GM12864 (cell line): ENCODE measurements at regions not wholly inside any gene's neighbourhood (a gene's known extent, or its start where the extent isn't known, plus 50 kb on each side); places are given as distances from the start of the nearest gene placed in this dataset.

Source experiments
- DNase-seq: peaks from one replicate; pipeline ENCODE4 v3.0.0-alpha.2; 2011; ENCODE audit warnings: low read depth
- H3K4me3 ChIP-seq: 2 replicates; pipeline ENCODE4 v1.5.1; 2011; ENCODE audit warnings: mild to moderate bottlenecking, low read depth, low read length, control low read depth
- TF ChIP-seq, protein P1 (sequence below): IDR thresholded peaks from 2 replicates; pipeline ENCODE4 v1.5.1; 2011; ENCODE audit warnings: low read depth, mild to moderate bottlenecking, moderate library complexity, low read length, control low read depth, inconsistent platforms; ENCODE audit errors: missing control alignments

DNA sequence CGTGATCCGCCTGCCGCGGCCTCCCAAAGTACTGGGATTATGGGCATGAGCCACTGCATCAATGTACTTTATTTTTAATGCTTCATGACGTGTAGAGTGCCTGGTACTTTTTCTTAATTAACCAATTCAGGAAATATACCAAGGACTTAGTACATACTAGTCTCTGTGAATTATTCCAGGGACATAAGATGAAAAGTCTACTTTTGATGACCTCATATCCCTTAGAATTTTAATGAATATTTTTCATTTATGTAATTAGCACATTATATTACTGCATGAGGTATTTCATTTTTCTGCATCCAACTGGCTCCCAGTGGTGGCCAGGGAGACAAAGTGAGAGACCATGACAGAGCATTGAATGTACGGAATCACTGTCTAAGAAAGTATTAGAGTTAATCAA, 577.7 kb upstream of the NOVA1 start:
- DNase-seq, result no peak
- no peak overlapping the region for H3K4me3 ChIP-seq
- TF ChIP-seq, protein P1, sequence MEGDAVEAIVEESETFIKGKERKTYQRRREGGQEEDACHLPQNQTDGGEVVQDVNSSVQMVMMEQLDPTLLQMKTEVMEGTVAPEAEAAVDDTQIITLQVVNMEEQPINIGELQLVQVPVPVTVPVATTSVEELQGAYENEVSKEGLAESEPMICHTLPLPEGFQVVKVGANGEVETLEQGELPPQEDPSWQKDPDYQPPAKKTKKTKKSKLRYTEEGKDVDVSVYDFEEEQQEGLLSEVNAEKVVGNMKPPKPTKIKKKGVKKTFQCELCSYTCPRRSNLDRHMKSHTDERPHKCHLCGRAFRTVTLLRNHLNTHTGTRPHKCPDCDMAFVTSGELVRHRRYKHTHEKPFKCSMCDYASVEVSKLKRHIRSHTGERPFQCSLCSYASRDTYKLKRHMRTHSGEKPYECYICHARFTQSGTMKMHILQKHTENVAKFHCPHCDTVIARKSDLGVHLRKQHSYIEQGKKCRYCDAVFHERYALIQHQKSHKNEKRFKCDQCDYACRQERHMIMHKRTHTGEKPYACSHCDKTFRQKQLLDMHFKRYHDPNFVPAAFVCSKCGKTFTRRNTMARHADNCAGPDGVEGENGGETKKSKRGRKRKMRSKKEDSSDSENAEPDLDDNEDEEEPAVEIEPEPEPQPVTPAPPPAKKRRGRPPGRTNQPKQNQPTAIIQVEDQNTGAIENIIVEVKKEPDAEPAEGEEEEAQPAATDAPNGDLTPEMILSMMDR, result no peak

DNA sequence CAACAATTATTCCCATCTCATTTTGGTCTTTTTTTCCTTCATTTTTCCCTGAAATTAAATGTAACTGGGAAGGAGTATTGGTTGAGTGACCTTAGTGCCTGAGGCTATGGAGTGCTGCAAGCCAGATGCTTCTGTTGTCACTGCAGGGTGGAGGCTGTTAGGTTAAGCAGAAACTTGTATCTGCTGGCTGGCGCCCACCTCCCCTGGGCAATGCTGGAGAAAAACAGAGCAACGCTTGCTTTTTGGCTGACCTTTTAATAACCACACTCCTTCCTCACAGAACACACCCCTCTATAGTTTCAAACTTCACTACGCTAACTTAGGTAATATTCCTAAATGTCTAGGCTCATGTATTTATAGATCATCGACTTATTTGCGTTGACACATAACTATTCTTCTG, 583.5 kb upstream of the NOVA1 start:
- H3K4me3 ChIP-seq, result no peak overlapping the region
- DNase-seq, result no peak
- TF ChIP-seq, protein P1, result no peak

DNA sequence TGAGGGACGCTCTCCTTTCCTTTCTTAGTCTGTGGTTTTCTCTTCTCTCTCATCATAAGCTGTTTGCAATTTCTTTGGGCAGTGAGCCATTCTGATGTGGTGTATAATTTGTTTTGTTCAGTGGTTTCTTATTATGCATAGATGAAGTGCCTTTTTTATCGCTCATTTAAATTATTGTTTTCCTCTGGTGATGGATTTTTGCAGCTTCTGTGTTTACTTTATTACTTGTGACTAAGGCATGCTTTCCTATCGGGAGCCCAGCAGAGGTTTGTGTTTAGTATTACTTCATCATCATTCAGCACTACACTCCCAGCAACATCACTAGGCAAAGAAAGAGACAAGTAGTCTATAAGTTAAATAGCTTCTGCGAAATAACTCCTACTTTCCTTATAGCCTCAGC, 586.6 kb upstream of the NOVA1 start:
- no peak overlapping the region for H3K4me3 ChIP-seq
- TF ChIP-seq, protein P1, result no peak
- no peak for DNase-seq

GRCh38 chr14:27186048-27186447, 588.2 kb upstream of the NOVA1 start:
- TF ChIP-seq, protein P1, result no peak
- no peak for DNase-seq
- no peak overlapping the region for H3K4me3 ChIP-seq

- no peak overlapping the region for H3K4me3 ChIP-seq
- no peak for DNase-seq
- TF ChIP-seq, protein P1, result no peak
Measured at GRCh38 chr14:27187136-27187535, 589.3 kb upstream of the NOVA1 start.

DNA sequence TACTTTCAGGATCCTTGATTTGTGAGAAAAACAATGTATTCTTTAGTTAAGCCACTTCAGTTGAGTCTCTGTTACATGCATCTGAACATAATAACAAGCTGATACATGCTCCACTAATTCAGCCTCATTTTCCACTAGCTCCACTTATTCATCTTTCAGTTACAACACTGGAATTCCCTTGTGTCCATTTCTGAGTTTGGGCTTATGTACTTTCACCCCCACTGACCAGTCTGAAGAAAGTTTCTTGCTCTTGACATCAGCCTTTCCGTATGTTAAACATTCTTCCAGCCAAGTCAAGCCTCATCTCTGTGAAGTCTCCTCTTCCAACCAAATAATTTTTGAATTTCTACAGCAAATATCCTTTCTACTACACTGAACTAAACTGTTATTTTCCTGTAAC, 592.5 kb upstream of the NOVA1 start:
- TF ChIP-seq, protein P1, result no peak
- H3K4me3 ChIP-seq, result no peak overlapping the region
- DNase-seq, result no peak

DNA sequence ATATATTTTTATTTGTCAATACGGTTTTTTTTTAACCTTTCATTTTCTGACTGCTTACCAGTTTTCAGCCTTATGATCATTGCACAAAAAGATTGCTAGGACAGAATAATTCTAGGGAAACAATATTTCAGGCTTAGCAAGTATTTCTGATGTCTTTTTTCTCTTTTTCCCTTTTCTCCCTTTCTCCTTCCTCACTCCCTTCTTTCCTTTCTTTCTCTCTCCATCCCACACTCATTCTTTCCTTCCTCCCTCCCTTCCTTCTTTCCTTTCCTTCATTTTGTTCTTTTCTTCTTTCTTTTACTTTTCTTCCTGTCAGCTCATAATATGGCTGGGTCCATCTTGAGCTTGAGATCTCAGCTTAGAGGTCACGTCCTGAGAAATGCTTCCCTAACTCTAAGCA, 601.4 kb upstream of the NOVA1 start:
- H3K4me3 ChIP-seq, result no peak overlapping the region
- DNase-seq, result no peak
- TF ChIP-seq, protein P1, result no peak
